Keratinocyte (primary cell): ENCODE measurements at regions not wholly inside any gene's neighbourhood (a gene's known extent, or its start where the extent isn't known, plus 50 kb on each side); places are given as distances from the start of the nearest gene placed in this dataset.

Experiments
- CTCF ChIP-seq, 3 experiments: IDR thresholded peaks in 1 of 3; conservative IDR thresholded peaks in 1 of 3; optimal IDR thresholded peaks in 1 of 3; 2 replicates in 2 of 3; 3 replicates in 1 of 3; pipeline versions ENCODE3 to v1.5.1; 2011; ENCODE audit warnings: low read length in 3 of 3, mild to moderate bottlenecking in 3 of 3, moderate library complexity in 2 of 3, control low read depth in 1 of 3, inconsistent platforms in 1 of 3; ENCODE audit not compliant: insufficient read depth in 2 of 3; ENCODE audit errors: extremely low read depth in 1 of 3
- EZH2 ChIP-seq: IDR thresholded peaks from one replicate; pipeline ENCODE4 v1.6.1; 2012; ENCODE audit warnings: inconsistent platforms, mild to moderate bottlenecking, low read length, moderate library complexity

- TF ChIP-seq CTCF (optimal IDR thresholded peaks at IDR 0.05 in 1 of 3, IDR thresholded peaks at IDR 0.05 in 1 of 3, conservative IDR thresholded peaks at IDR 0.05 in 1 of 3; ENCODE audit: extremely low read depth in 1 of 3, insufficient read depth in 2 of 3, low read length in 3 of 3) (no peak), EZH2 (no peak)
Measured at GRCh38 chr4:125003840-125004239, 291.3 kb upstream of the ANKRD50 start.
